HG03135 (cell line): ENCODE measurements at regions not wholly inside any gene's neighbourhood (a gene's known extent, or its start where the extent isn't known, plus 50 kb on each side); places are given as distances from the start of the nearest gene placed in this dataset.
"Not testable (repeated sequence)": the region's sequence is repeated elsewhere in the genome, so short reads cannot be mapped to it uniquely, and the experiment has no call there.

Experiments
- ATAC-seq: cut with Tn5 transposase; IDR thresholded peaks from one replicate; pipeline ENCODE4 v1.9.1; 2021; ENCODE audit warnings: mild to moderate bottlenecking, moderate library complexity; ENCODE audit not compliant: unreplicated experiment

- ATAC-seq = not testable (repeated sequence)
Observed at GRCh38 chr4:30124621-30125020, 595.5 kb upstream of the PCDH7 start.

DNA sequence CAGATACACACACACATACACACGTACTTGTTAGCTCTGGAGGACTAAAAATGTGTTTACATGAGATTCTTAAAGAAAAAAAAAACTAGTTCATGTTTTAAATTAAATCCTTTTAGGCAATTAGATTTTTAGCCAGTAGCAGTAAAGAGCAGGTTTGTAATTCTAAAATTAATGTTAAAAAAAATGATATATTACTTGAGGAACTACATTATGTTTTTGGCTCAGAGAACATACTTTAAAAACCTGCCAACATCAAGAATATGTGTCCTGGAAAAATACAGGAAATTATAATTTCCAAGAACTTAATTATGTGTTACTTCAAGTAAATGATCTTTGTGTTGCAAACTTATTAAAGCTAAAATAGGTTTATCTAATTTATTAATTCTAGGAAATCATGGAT lies 594.3 kb upstream of the PCDH7 start:
- ATAC-seq = no peak

GRCh38 chr4:30126351-30126750 lies 593.8 kb upstream of the PCDH7 start:
- ATAC-seq = no peak

DNA sequence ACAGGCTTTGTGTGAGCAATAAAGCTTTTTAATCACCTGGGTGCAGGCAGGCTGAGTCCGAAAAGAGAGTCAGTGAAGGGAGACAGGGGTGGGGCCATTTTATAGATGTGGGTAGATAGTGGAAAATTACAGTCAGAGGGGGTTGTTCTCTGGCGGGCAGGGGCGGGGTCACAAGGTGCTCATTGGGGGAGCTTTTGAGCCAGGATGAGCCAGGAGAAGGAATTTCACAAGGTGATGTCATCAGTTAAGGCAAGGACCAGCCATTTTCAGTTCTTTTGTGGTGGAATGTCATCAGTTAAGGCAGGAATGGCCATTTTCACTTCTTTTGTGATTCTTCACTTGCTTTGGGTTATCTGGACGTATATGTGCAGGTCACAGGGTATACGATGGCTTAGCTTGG lies 571.3 kb upstream of the PCDH7 start:
- not testable (repeated sequence) for ATAC-seq

GRCh38 chr4:30149539-30149938 lies 570.6 kb upstream of the PCDH7 start:
- not testable (repeated sequence) for ATAC-seq

DNA sequence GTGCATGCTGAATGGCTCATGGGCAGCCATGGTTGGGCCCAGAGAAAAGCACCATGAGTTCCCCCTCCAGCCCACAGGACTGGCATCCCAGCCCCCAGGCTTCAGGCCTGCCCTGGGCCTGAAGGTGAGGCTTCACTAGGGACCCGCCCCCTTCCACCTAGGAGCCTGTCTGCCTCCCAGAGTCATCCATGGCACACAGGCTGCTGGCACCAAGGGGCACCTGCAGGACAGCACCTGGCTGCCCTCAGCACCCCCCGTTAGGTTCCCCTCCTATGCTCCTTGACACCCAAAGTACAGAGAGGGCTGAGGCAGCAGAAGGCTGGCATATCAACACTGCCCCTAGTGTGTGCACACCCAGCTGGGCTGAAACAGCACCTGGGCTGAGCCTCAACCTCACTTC lies 566.7 kb upstream of the PCDH7 start:
- no peak for ATAC-seq

- ATAC-seq = no peak
Observed at GRCh38 chr4:30160140-30160539, 560.0 kb upstream of the PCDH7 start.

DNA sequence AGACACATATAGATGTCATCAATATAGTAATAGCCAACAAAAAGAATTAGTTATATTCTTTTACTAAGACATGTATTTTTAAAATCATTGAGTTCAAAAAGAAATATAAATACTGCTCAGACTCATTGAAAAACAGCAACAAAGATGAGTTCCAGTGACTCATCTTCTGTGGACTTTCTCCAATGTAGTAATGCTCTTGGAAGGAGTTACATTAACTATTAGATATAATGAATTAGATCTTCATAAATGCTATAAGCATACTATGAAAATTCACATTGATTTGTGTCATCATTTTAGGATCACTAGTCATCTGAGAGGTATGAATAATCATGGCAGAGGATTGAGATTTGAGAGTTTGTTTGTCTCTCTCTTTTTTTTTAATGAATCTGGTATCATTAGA lies 547.8 kb upstream of the PCDH7 start:
- ATAC-seq = no peak

- no peak for ATAC-seq
Observed at GRCh38 chr4:30181512-30181911, 538.7 kb upstream of the PCDH7 start.

GRCh38 chr4:30181918-30182317 lies 538.3 kb upstream of the PCDH7 start:
- no peak for ATAC-seq

GRCh38 chr4:30182786-30183185 lies 537.4 kb upstream of the PCDH7 start:
- no peak for ATAC-seq

GRCh38 chr4:30191902-30192301 lies 528.3 kb upstream of the PCDH7 start:
- ATAC-seq = no peak

DNA sequence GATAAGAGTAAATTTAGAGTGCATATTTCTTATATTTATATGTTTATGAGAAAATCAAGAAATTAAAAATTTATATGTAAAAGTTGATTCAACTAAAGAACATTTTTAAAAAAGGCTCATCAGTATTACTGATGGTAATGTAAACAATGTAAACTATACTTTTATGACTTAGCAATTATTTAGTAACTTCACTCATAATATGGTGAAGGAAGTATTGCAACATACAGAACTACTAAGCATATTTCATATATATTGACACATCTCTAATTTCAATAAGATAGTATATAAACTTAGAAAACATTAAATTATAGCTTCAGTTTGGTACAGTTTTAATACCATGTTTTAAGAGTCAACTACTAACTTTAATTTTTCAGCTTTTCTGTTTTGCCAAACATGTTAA lies 512.8 kb upstream of the PCDH7 start:
- ATAC-seq = no peak

GRCh38 chr4:30208731-30209435 lies 511.3 kb upstream of the PCDH7 start:
- ATAC-seq = no peak

DNA sequence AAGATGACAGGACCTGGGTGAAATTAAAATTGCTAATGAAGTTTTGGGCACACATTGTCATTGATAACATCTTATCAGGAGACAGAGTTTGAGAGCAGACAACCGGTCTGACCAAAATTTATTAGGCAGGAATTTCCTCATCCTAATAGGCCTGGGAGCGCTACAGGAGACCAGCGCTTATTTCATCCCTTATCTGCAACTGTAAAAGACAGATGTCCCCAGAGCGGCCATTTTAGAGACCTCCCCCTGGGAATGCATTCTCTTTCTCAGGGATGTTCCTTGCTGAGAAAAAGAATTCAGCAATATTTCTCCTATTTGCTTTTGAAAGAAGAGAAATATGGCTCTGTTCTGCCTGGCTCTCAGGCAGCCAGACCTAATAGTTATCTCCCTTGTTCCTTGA lies 504.2 kb upstream of the PCDH7 start:
- not testable (repeated sequence) for ATAC-seq

- ATAC-seq = no peak
Observed at GRCh38 chr4:30245140-30245539, 475.0 kb upstream of the PCDH7 start.

GRCh38 chr4:30256116-30256832 lies 463.9 kb upstream of the PCDH7 start:
- ATAC-seq = no peak

- no peak for ATAC-seq
Observed at GRCh38 chr4:30258949-30259348, 461.2 kb upstream of the PCDH7 start.

DNA sequence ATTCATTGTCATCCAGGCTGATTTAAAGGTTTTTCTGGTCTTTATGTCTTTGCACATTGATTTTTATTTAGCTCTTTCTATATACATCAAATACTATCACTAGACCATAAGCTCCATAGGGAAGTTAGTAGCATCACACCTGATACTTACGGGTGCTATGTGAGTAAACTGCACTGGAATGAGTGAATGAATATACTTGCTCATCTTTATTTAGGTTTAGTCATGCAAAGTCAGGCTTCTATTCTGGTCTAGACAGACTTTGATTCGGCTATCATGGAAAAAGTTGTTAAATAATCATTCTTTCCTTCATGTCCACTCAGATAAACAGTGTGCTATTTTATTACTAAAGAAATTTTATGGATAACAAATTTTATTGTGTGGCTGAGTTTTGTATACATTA lies 457.8 kb upstream of the PCDH7 start:
- ATAC-seq = no peak

GRCh38 chr4:30264465-30264864 lies 455.7 kb upstream of the PCDH7 start:
- no peak for ATAC-seq

DNA sequence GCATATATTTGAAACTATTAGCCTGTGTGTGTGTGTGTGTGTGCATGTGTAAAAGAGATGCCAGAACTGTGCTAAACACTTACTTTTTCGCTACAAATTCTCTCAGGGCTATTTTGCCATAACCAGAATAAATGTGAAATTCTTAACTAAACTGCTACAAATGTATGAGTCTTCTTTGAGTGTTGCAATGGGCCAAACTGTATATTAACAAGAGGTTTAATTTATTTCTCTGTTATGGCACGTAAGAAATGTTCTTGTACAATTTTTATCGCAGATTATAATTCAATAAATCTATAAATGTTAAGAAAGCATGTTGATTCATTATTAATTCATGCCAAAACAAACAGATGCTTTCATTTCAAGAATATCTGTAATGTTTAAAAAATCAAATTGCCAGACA lies 454.5 kb upstream of the PCDH7 start:
- ATAC-seq = no peak

DNA sequence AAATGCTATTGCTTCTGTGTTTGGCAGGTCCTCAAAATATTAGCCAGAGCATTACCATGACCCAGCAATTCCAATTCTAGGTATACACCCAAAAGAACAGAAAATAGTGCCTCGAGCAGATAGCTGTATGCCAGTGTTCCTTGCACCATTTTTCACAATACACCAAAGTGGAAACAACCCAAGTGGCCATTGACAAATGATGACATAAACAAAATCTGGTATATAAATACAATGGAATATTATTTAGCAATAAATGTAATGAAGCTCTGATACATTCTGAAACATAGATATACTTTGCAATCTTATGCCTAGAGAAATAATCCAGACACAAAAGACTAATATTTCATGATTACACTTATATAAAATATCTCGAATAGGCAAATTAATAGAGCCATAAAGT lies 451.8 kb upstream of the PCDH7 start:
- no peak for ATAC-seq

- no peak for ATAC-seq
Observed at GRCh38 chr4:30269850-30270249, 450.3 kb upstream of the PCDH7 start.
